C4-2B (cell line): ENCODE measurements at regions not wholly inside any gene's neighbourhood (a gene's known extent, or its start where the extent isn't known, plus 50 kb on each side); places are given as distances from the start of the nearest gene placed in this dataset.

ENCODE experiments used
- CTCF ChIP-seq: fragments of 450-650 bp; conservative IDR thresholded peaks from 2 replicates; pipeline ENCODE4 v1.5.1; 2017; ENCODE audit warnings: mild to moderate bottlenecking
- ZFX ChIP-seq: fragments of 450-650 bp; IDR thresholded peaks from 2 replicates; pipeline ENCODE4 v1.6.1; 2017

- TF ChIP-seq CTCF (no peak), ZFX (no peak)
These were observed 969.2 kb downstream of the CDH18 start for GRCh38 chr5:19018822-19019221.
